ENCODE measurements at regions not wholly inside any gene's neighbourhood (a gene's known extent, or its start where the extent isn't known, plus 50 kb on each side); places are given as distances from the start of the nearest gene placed in this dataset.

DNA sequence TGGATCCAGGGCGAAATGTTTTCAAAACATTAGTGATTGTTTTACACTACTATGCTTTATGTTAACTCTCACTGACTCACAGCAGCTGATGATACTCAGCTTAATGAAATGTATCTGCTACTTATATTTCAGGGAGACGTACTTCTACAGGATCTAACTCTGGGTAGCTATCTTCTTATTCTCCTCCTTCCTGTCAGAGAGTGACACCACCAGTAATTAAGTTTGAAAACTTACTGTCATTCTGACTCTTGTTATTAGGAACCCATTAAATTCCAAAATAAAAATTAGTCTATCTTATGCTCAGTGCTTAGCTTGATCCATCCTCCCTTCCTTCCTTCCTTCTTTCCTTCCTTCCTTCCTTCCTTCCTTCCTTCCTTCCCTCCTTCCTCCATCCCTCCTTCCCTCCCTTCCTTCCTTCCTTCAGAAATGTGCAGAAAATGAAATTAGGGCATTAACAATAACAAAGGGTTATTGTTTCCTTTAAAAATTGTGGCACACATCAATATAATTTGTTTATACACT, 441.1 kb downstream of the MEIS1 start:
- no peak for DNase-seq (ENCODE audit: low read depth in 4 of 4, low spot score in 3 of 4)

DNA sequence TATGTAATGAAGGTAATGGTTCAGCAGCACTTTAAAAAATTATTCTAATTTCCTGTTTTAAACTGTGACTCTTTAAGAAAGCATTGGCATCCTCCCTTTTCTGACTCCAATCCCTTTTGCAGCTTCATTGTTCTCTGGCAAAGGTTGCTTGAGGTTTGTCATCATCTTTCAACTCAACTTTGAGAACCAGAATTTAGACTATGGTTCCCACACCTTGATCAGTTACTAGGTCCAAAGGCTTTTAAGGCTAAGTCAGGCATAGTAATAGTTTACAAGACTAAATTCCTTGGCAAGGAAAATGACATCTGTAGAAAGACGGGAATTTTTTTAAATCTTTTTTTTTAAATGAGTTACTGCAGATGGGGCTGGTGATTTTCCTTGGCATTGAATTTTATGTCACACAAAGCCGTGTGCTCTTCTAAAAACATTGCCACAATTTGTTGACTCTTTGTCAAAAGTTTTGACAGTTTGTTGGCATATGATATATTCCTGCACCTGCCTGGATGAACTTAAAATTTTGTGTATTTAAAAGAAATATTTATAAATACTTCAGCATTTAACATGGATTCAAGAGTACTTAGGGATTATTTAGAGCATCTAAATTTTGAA, 451.0 kb downstream of the MEIS1 start:
- DNase-seq (ENCODE audit: low read depth in 4 of 4, low spot score in 3 of 4): no peak

DNA sequence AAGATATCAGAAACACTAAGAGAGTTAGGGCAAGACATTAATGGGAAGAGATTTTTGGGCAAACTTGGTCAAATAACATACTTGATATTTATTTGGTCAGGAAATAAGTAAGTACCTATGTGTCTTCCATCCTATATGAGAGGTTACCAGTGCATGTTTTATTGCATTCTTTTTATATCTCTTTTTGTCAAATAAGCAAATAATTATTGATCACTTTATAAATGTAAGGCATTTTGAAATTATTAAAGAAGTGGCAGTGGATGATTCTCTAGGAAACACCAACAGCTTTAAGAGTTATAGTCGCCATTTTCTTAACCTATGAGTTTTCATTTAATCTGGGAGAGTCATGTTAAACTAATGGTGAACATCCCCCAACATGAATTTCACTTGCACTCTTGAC, 453.3 kb downstream of the MEIS1 start:
- DNase-seq (ENCODE audit: low read depth in 4 of 4, low spot score in 3 of 4): no peak

DNA sequence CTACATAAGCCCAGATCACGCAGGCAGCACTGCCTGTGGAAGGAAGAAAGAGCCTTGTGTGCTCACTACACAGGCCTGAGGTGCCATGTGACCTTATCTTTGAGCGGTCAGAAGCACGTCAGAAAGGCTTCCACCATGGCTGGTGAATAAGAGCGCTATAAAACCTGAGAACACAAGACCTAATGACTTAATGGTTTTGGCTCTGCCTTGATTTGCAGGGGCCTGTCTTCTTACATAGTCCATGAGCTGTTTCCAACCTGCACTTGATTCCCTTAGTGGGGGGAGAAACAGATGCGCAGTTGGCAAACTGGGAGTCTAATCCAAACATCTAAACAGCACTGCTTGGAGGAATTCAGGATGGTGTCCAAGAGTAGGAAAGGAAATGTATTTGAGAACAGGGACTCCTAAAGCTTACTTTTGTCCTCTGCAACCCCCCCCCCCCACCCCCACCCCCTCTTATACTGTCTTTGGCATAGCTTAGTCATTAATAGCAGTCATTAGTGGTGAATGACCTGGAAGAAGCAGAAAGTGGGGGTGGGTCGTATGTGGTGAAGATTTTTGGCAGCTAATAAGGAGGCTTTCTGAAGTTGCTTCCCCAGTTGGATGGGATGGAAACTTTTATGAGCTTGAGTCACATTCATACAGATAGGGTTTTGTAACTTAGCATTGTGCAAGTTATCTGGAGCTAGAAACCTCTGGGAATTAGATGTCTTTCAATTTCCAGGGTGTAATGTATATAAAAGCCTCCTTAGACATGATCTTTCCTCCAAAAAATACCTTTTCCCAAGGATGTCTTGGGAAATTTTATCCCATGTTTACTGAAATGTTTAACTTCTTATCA, 454.1 kb downstream of the MEIS1 start:
- DNase-seq (ENCODE audit: low read depth in 4 of 4, low spot score in 3 of 4): no peak

DNA sequence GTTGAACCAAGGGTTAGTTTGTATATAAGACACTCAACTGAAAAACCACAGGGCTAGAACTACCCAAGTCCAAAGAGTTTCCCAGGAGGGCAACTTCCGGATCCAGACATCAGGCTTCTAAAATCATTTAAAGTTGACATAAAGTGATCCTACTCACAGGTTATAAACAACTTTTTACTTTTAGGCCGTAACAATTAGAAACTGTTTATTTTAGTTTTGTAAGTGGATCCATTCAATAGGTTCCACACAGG, 454.6 kb downstream of the MEIS1 start:
- no peak for DNase-seq (ENCODE audit: low read depth in 4 of 4, low spot score in 3 of 4)

DNA sequence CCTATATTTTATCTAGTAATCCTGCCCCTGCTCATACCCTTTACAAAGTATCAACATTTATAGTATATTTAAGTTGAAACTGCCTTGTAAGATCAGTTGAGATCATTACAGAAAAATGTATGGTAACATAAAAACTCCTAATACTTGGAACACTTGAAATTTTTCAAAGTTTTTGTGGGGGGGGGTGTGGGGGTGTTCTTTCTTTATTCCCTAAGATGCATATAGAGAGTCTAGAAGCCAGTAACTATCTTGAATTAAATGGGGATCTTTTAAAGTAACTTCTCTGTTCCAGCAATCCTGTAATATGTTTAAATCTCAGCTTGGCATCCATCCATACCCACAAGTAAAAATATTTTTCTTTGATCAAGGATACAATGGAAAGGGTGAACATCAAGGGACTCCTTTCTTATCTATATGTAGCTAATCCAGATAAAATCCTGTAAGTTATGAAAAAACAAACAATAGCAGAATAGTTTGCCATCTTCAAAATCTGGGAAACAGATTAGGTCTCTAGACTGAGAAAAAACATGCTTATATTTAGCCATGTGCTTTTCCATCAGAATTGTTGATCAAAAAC, 455.3 kb downstream of the MEIS1 start:
- DNase-seq (ENCODE audit: low read depth in 4 of 4, low spot score in 3 of 4): no peak

DNA sequence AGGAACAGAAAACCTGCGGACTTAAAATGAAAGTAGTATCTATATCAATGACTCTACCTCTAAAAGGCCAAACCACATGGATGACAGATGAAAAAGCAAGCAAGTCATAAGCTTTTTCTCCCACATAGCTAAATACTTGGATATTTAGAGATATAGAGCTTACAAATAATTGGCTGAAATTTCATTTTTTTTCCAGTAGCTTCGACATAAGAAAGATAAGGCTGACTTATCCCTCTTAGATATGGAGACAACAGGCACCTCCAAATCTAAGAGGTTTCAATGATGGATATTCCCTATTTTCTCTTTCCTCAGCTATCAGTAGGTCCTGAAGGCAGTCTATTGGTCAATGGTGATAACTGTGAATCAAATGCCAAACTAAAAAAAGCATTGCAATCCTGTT, 460.3 kb downstream of the MEIS1 start:
- no peak for DNase-seq (ENCODE audit: low read depth in 4 of 4, low spot score in 3 of 4)

DNA sequence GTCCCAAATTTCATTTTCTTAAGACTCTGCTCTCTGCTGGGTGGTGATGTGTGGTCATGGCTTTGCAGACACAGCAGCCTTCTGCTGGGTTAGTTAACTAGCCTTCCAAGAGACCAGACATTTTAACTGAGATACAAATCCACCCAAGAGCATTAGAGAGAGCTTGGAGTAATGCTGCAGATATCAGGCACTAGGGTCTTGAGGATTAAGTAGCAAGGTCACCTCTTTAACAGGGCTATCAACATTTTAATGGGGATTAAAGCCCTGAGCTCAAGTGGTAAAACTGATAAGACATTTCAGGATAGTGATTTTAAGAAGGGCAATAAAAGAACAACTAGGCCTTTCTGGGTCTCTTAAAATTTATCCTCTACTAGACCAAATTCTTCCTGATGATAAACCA, 461.2 kb downstream of the MEIS1 start:
- DNase-seq (ENCODE audit: low read depth in 4 of 4, low spot score in 3 of 4): no peak

DNA sequence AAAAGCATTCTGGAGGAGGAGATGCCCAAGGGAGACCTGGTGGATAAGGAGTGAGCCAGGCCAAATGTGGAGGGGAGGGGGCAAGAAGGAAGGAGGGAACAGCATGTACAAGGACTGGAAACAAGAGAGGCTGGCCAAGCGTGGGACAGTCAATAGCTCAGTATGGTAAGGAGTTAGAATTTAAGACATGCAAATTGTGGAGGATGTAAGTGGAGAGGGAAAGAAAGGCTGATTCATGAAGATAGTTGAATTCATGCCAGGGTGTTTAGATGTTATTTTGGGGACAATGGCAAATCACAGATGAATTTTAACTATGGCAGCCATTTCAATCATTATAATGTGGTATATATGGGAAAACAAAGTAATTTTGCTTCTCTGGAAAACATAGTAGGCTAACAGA, 462.3 kb downstream of the MEIS1 start:
- no peak for DNase-seq (ENCODE audit: low read depth in 4 of 4, low spot score in 3 of 4)

DNA sequence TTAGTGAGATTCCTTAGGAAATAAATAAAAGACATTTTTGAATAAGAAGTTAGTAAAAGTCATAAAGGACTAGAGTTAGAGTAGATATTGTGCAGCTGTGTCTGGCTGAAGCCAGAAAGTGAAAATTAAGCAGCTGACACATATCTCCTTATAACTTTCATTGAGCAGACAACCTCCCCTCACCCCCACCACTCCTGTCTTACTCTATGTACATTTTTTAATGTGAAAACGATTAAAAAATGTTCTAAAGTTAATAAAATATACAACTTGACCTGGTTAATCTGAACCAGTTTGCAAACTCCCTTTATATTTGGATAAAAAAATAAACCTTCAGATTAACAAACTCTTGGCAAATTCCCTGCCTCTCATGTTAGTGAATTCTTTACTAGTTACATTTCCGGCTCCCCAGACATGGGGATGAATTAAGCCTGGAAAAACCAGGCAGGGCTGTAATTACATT, 462.8 kb downstream of the MEIS1 start:
- peak; percentile 47 to 67 (median 56) for DNase-seq (ENCODE audit: low read depth in 4 of 4, low spot score in 3 of 4)

DNA sequence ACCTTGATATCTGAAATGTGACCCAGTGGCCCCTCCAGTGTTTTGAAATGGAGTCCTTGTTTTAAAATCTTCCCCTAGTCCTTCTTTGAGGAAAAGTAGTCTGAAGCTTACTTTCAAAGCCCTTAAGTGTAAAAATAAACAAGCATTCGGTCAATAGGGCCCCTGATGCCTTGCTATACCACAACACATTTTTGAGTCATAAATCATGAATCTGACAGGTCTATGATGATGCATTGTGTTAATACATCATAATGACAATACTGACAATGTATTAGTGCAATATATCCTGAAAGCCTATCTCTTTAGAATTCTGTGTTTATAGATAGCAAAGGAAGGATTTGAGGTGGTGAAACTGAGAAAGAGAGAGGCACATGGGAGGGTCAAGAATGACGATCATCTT, 464.2 kb downstream of the MEIS1 start:
- DNase-seq (ENCODE audit: low read depth in 4 of 4, low spot score in 3 of 4): no peak

DNA sequence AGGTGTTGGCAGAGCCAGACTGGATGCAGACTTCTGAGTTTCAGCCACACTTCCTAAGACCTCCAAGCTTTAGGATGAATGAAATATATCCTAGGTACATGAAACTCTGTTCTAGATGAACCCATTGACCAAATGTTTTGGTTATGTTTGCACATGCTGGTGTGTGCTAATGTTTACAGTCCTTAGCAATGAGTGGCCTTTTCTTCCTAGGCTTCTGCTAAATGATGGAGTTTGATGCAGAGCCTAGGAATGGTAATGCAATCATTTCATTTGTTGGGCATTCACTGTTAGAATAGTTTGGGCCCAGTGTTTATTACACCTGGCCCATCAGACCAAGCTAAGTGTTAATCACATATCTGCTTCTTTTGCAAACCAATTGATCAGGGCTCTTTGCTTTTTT, 464.7 kb downstream of the MEIS1 start:
- no peak for DNase-seq (ENCODE audit: low read depth in 4 of 4, low spot score in 3 of 4)

DNA sequence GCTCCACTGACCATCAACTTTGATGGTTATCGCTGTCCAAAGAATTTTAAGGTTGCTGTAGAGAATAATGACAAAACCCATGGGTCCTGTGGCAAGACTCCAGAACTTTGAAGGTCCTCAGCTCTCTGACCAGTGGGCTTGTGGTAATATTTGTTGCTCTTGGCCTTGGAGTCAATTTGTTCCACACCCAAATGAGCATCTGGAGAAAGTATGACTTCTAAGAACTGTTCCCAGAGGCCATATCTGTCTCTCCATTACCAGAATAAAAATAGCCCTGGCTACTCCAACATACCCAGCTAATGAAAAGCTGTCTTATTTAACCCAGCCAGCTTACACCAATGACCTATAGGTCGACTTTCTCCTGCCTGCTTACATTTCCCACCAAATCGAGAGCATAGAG, 466.4 kb downstream of the MEIS1 start:
- DNase-seq (ENCODE audit: low read depth in 4 of 4, low spot score in 3 of 4): no peak

DNA sequence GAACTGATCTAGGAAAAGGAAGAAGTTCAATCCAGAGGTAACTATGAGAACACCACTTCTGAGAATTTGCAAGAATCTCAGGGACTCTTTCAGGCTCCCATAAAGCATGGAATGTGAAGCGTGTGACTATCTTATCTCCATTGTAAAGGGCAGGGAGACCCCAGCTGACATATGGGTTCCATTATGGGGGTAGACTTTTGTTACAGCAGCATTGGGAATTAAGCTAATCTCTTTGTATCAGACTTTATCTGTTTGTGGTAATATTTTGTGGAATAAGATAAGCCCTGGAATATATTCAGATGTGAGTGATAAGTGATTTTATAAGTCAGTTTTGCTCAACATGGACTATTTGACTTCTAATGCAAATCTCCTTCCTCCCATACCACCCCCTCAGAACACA, 468.3 kb downstream of the MEIS1 start:
- no peak for DNase-seq (ENCODE audit: low read depth in 4 of 4, low spot score in 3 of 4)

DNA sequence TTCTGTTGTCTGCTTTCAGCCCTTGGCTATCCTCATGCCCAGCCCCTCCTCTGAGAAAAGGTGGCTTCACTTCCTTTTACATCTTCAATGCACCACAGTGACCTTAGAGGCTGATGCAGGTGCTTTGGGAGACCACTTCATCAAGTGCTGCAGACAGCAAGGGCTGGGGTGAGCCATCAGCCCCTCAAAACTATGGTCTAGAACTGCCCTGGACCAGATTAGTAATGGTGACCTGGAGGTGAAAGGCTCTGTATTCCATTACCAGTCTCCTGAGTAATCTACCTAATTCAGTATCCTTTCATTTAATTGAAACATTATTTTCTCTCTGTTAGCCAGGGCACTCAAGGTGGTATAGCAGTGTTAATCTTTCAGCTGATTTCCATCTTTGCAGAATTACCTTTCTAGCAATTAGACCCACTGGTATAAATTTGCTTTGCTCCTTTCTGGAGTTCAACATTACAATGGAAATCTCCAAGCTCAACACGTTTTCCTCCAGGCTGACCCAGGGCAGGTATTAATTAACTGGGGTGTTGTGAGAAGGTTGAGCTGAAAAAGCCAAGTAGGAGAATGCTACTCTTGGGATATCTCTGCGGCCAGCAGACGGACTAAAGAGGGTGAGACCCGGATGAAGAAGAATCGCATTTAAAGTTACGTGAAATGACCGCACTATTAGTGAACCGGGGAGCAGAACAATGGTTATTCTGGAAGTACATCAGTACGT, 469.0 kb downstream of the MEIS1 start:
- no peak for DNase-seq (ENCODE audit: low read depth in 4 of 4, low spot score in 3 of 4)

DNA sequence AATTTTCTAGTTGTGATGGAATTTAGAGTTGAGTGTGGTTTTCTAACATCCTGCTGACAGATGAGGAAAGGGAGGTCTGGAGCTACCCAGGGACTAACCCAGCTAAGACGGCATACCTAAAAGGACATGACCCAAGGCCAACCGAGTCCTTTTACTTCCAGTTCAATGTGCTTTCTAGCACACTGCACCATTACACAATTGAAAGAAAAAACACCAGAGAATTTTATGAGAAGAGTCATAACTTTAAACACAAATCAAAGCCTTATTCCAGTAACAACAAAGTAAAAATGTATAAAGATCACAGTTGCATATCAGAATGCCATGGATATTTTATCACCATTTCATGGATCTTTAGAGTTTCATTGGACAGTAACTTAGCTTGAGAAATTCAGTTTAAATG, 480.3 kb downstream of the MEIS1 start:
- no peak for DNase-seq (ENCODE audit: low read depth in 4 of 4, low spot score in 3 of 4)

DNA sequence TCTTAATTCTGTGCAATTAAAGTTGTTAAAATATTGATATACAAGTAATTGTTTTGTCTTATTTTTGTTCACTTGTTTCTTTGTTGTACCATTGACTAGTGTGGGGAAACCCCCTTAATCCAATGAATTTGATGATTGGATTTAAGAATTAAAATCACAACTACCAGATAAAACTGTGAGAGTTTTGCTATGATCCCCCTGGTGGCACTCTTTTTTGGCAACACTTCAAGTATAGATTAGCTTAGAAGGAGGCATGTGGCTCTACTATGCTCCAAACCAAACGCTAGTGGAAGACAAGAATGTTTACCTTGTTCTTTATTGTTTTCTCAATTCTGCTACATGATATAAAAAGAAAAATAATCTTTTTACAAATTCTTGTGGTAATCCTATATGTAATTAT, 477.8 kb upstream of the ETAA1 start:
- DNase-seq (ENCODE audit: low read depth in 4 of 4, low spot score in 3 of 4): no peak

DNA sequence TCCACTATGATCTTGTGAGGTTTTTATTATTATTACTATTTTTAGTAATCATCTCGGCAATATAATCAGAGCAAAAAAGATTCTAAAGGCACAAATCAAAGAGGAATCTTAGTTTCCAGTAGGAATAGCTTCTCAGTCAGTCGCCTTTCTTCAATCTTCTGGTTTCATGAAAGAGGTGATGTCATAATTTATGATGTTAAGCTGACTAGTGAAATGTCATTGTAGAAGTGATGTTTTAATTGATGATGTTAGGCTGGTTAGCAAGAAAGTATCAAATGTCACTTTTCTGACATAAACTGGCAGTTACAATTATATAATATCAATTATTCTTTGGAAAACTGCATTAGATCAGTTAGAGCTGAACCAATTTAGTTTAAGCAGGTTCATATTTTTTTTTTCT, 476.7 kb upstream of the ETAA1 start:
- DNase-seq (ENCODE audit: low read depth in 4 of 4, low spot score in 3 of 4): no peak

DNA sequence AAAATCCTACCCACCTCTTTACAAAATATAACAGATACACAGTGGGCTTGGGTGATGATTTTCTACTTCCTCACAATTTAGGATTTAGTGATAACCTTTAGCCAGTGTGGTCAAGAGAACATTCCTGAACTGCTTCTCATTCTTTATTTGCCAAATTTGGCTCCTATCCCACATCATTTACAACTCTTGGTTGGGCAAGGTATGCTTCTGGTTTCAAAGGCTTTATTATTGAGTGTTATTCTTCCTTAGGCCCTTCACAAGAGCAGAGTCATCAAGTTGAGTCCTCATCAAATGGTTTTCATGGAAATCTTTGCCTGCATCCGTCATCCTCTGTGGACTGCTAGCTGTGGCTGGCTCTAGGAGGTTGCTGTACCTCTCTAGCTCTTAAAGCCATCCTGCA, 472.0 kb upstream of the ETAA1 start:
- DNase-seq (ENCODE audit: low read depth in 4 of 4, low spot score in 3 of 4): no peak

DNA sequence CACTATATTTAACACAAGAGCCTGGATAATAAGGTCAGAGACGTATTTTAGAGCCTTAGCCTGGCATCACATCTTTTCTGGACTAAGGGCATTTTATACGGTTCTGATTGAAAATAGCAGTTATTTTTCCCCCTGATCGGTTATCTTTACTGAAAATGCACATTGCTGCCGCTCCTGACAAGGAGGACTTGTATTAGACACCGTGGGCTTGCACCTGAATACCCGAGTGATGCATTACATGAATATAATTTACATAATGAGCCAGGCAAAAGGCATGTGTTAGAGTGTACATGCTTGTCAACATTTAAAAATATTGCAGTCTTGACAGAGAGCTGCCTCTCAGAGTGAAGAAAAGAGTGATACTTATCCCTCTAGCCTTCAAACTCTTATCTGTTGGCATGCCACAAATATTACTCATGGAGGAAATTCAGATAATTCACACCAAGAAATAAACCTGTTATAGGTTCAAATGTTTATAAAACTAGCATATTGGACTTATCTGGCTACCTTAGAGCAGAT, 470.5 kb upstream of the ETAA1 start:
- DNase-seq (ENCODE audit: low read depth in 4 of 4, low spot score in 3 of 4): no peak

DNA sequence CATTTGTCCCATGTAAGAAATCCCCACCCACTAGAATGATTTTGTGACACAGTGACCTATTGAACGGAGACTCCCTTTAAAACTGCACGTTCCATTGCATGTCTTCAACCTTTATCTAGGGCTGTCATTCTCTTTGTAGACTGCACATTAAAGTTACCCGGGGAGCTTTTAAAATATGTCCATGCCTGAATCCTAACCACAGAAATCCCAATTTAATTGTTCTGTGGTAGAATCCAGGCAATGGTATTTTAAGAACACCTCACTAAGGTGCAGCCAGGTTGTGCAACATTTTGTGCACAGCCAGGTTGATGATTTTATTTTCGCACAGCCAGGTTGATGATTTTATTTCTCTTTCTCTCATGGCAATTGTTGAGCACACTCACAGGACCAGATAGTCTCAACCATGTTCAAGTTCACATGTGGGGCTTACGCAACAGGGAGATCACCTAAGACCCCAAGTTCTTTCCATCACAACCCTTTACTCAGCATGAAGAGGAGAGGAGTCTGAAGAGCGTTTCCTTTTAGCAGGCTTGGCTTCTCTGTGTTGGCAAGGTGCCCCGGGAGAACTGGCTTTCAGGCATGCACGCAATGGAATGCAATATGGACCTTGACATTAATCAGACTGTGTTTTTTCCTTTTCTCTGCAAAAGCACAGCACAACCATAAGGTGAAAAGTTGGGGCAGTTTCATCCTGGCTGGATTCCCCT, 467.3 kb upstream of the ETAA1 start:
- peak in 2 of 4 donors; percentile 39 to 48 for DNase-seq (ENCODE audit: low read depth in 4 of 4, low spot score in 3 of 4)

All from left renal pelvis (tissue), 4 donors.